ENCODE measurements at regions not wholly inside any gene's neighbourhood (a gene's known extent, or its start where the extent isn't known, plus 50 kb on each side); places are given as distances from the start of the nearest gene placed in this dataset.
"Not testable (repeated sequence)": the region's sequence is repeated elsewhere in the genome, so short reads cannot be mapped to it uniquely, and the experiment has no call there.

DNA sequence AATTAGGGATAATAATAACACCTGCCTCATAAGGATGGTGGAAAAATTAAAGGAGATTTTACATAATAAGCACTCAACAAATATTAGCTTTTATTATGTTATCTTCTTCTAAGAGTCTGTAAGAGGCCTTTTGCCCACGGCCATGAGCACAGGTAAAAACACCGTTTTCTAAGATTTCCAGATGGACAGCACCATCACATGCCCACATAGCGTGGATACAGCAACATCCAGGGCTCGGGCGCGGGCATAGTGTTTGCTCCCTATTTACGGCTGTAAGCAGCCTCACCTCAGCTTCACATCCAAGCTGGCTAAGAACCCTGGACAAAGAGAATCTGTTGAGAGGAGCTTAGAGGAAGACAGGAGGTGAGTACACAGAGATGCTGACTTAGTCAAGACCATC is 216.4 kb upstream of the IRF2BP2 start:
- H3K4me1 ChIP-seq (ENCODE audit: insufficient read depth, low read length) = no peaks in the 10 kb centered on the region

DNA sequence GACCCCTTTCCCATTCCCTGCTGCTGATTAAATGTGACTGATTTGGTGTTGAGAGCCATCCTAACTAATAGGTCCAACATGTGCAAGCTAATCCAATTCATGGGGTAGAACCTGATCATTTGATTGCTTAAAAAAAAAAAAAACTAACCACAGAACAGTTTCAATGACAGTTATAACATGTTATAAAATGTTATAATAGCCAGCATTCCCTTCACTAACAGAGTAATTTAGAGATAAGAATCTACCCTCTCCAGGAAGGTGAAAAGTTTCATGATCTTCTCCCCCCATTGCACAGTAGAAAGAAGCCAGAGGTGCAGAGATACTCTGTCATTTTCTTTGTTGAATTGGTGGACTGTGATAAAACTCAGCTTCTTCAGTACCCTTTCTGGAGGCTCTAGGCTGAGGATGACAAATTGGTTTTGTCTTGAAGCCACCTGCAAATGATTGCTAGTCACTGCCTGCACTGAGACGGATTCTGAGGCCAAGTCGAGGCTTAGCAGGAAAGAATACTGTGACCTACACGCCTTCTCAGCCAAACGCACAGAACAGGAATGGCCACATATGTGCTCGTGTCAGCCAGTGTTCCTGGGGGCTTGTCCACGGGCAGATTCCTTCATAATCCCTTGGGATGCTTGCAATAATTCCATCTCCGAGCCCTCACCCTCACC is 215.7 kb upstream of the IRF2BP2 start:
- Histone ChIP-seq H3K4me1 (ENCODE audit: insufficient read depth, low read length) (no peaks in the 10 kb centered on the region), H3K36me3 (ENCODE audit: insufficient read depth, low read length) (no peaks in the 10 kb centered on the region), H3K9ac (ENCODE audit: low read depth, low read length) (no peak overlapping the region), H3K9me3 (ENCODE audit: control insufficient read depth, insufficient read depth, low read length) (no peaks in the 10 kb centered on the region)

More for the DNA sequence above, 216.4 kb upstream of the IRF2BP2 start:
- H3K36me3 ChIP-seq (ENCODE audit: insufficient read depth, low read length) = no peaks in the 10 kb centered on the region
- no peak overlapping the region for H3K9ac ChIP-seq (ENCODE audit: low read depth, low read length)
- H3K9me3 ChIP-seq (ENCODE audit: control insufficient read depth, insufficient read depth, low read length) = no peaks in the 10 kb centered on the region

DNA sequence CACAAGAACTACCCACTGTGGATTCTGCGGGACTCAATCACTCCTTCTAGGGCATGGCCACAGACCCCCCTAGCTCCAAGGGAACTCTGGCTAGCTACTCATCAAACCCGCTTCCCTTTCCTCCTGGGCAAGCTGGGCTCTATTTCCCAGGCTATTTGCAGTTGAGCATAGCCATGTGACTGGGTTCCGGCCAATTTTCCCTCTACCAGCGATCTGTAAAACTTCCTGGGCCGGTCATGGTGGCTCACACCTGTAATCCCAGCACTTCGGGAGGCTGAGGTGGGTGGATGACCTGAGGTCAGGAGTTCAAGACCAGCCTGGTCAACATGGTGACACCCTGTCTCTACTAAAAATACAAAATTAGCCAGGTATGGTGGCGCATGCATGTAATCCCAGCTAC is 214.9 kb upstream of the IRF2BP2 start:
- not testable (repeated sequence) for H3K9ac ChIP-seq (ENCODE audit: low read depth, low read length); H3K4me1 ChIP-seq (ENCODE audit: insufficient read depth, low read length); H3K9me3 ChIP-seq (ENCODE audit: control insufficient read depth, insufficient read depth, low read length); H3K36me3 ChIP-seq (ENCODE audit: insufficient read depth, low read length)

DNA sequence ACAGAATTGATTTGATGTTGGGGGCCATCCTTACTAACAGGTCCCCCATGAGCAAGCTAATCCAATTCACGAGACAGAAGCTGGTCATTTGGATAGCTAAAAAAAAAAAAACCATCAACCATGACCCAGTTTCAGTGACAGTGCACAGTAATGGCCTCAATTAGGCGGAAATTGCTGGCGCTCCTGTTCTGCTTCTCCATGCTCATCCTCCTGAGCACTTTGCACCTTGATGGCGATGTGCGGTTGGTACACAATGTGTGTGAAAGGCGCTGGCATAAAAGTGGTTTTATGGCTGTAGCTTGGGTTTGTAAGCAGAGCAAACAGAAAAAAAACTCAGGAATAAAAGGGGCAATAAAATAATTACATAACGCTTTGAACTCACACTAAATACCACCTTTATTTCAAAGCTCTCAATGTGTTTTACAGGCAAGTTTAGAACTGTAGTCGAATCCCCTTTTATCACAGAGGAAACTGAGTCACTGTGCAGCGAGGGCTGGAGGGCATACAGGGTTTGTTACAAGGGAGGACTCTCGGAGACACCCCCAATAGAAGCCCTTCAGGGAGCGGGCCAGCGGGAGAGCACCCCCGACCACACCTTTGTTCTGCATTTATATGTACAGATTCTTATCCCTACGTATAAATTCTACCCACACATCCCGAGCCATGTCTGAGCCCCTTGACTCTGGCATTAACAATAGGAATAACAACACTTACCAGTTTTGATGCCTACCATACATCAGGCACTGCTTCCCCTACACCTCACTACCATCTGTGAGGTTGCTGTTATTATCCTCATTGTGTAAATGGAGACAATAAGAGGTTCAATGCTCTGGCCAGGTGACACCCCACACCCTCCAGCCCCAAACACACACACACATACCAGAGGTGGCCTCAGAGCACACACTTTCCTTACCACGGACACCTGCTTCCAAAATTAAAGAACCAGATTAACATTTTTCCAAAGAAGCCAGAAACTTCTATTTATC is 213.5 kb upstream of the IRF2BP2 start:
- Histone ChIP-seq H3K36me3 (ENCODE audit: insufficient read depth, low read length) (no peaks in the 10 kb centered on the region), H3K9ac (ENCODE audit: low read depth, low read length) (no peak overlapping the region), H3K9me3 (ENCODE audit: control insufficient read depth, insufficient read depth, low read length) (no peaks in the 10 kb centered on the region), H3K4me1 (ENCODE audit: insufficient read depth, low read length) (no peaks in the 10 kb centered on the region)

DNA sequence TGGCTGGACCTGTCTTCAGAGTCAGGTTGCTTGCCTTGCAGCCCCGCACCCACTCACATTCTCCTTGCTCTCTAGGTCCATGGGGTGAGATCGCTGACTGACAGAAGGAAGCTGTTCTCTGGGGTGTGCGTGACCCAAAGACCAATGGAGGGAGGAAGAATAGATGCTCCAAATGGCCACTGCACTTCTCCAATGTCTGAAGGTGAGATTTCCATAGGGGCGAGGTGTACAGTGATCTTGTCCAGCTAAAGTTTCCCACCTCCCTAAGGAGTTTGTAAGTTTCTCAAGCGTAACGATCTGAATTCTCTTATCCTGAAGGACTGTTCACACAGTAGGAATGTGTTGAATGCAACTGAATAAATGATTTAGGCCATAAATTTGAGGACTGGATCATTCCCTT is 211.9 kb upstream of the IRF2BP2 start:
- Histone ChIP-seq H3K36me3 (ENCODE audit: insufficient read depth, low read length) (no peaks in the 10 kb centered on the region), H3K9ac (ENCODE audit: low read depth, low read length) (no peak overlapping the region), H3K9me3 (ENCODE audit: control insufficient read depth, insufficient read depth, low read length) (no peaks in the 10 kb centered on the region), H3K4me1 (ENCODE audit: insufficient read depth, low read length) (no peaks in the 10 kb centered on the region)

DNA sequence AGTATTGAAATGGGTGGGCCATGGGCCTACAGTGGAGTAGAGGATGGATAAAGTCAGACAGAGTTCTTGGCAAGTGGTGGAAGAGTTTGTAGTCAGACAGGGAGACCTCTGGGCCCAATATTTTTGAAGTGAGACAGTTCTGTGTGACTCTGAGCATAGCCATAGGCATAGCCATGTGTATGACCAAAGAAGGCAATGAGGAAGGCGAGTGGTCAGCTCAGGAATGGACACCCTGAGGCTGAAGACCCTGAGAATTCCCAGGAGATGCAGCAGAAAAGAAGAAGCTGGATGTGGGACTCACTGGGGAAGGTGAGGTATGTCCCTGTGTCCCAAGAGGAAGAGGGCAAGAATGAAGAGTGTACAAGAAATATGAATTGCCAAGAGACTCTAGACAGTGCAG is 210.6 kb upstream of the IRF2BP2 start:
- no peaks in the 10 kb centered on the region for H3K9me3 ChIP-seq (ENCODE audit: control insufficient read depth, insufficient read depth, low read length)
- no peaks in the 10 kb centered on the region for H3K36me3 ChIP-seq (ENCODE audit: insufficient read depth, low read length)
- no peaks in the 10 kb centered on the region for H3K4me1 ChIP-seq (ENCODE audit: insufficient read depth, low read length)
- H3K9ac ChIP-seq (ENCODE audit: low read depth, low read length) = no peak overlapping the region

DNA sequence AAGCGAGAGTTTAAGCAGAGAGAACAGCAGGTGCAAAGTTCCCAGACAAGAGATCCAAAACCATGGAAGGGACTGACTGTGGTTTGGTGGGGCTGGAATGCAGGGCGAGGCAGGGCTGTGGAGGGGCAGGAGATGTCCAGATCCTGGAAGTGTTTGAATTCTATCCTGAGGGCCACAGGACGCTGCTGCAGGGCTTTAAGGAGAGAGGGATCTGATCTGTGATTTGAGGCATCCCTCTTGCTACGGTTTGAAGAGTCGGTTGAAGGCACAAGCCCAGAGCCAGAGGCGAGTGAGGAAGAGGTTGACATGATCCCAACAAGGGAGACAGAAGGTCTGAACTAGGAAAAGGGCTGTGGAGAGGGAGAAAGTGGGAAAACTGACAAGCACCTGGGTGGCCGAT is 209.9 kb upstream of the IRF2BP2 start:
- H3K4me1 ChIP-seq (ENCODE audit: insufficient read depth, low read length); H3K36me3 ChIP-seq (ENCODE audit: insufficient read depth, low read length); H3K9ac ChIP-seq (ENCODE audit: low read depth, low read length); H3K9me3 ChIP-seq (ENCODE audit: control insufficient read depth, insufficient read depth, low read length): not testable (repeated sequence)

DNA sequence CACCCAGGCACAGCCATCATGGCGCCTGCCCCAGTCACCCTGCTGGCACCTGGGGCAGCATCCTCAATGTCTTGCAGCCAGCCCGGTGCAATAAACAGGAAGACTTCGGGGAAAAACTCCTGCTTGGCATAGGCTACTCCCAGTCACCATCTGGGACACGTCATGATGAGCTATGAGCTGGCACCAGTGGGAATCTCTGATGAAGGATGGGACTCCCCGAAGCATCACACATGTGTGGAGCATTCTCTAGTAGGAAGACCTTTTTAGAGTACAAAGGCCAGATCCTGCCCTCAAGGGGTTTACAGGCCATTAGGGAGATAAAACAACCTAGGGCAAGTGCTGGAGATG is 208.0 kb upstream of the IRF2BP2 start:
- not testable (repeated sequence) for H3K4me1 ChIP-seq (ENCODE audit: insufficient read depth, low read length); H3K9me3 ChIP-seq (ENCODE audit: control insufficient read depth, insufficient read depth, low read length); H3K36me3 ChIP-seq (ENCODE audit: insufficient read depth, low read length); H3K9ac ChIP-seq (ENCODE audit: low read depth, low read length)

DNA sequence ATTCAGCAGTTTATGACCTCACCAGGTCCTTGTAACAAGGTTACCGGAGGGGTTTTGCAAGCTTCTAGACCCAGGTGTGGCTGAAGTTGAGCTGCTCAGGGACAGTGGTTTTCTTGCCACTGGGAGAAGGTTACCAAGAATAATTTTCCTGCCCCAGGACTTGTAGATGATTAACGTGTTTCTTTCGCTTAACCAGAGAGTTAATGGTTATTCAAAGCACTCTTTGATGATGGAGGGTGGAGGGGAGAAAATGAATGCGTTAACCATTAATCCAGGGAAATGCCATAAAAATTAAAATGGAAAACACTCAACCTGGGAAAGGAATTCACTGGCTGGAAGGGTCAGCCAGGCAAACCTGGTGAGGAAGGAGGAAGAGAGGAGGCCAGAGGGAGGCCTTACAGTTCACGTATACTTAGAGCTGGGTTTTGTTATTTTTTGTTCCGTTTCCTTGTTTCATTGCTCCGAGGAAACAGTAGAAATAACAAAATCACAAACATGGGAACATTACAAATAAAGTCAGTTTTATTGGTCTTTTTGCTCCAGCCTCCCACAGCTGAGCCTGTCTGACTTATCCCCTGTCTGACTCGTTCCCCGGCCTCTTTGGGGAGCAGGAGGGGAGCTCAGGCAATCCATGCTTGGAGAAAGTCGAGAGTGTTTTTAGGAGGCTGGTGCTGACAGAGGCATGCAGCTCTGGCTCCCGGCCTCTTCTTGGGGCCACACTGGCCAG is 207.5 kb upstream of the IRF2BP2 start:
- H3K9me3 ChIP-seq (ENCODE audit: control insufficient read depth, insufficient read depth, low read length); H3K9ac ChIP-seq (ENCODE audit: low read depth, low read length); H3K4me1 ChIP-seq (ENCODE audit: insufficient read depth, low read length); H3K36me3 ChIP-seq (ENCODE audit: insufficient read depth, low read length): not testable (repeated sequence)

DNA sequence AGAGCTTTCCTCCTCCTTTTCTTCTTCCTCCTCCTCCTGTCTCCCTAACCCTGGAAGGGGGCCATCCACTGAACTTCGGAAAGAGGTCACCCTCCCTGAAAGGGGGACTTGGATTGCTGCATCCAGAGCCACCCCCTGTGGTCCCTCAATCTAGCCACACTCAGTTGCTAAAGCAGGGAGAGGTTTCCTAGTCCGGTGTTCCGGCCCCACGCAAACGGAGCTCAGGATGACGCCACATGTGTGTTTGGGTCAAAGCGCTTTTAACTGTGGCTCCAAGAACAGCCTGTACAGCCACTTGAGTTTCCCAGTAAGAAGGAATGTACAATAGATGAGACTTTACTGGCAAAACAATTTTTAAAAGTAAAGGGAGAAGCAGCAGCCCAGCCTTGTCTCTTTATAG is 206.9 kb upstream of the IRF2BP2 start:
- not testable (repeated sequence) for H3K36me3 ChIP-seq (ENCODE audit: insufficient read depth, low read length); H3K9ac ChIP-seq (ENCODE audit: low read depth, low read length); H3K4me1 ChIP-seq (ENCODE audit: insufficient read depth, low read length); H3K9me3 ChIP-seq (ENCODE audit: control insufficient read depth, insufficient read depth, low read length)

DNA sequence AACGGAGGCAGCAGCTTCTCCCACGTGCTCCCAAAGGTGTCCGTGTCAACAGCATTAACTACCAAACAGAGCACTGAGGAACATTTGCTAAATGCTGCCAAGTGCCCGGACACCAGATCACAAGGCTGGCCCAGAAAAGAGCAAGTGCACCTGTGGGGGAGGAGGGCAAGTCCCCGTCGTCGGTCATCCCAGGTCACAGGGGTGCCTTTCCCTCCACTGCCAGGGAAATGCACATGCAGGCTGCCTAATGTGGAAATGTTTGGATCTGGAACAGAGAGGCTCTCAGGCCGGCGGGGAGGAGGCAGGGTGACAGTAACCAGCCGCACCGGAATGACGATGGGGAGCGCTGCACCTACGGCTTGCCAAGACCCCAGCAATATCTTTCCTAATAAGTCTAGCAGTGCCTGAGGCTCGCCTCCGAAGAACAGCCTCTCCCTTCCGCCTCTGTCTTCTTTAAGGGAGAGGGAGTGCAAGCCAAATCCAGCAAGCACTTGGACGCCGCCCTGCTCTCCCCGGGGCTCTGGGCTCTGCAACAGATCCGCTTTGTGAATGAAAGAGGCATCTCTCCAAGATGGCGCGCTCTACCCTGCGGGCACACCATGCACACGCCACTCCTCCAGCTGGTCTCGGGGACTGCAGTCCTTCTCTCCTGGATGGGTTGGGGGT is 206.3 kb upstream of the IRF2BP2 start:
- not testable (repeated sequence) for H3K9me3 ChIP-seq (ENCODE audit: control insufficient read depth, insufficient read depth, low read length); H3K36me3 ChIP-seq (ENCODE audit: insufficient read depth, low read length); H3K9ac ChIP-seq (ENCODE audit: low read depth, low read length); H3K4me1 ChIP-seq (ENCODE audit: insufficient read depth, low read length)

DNA sequence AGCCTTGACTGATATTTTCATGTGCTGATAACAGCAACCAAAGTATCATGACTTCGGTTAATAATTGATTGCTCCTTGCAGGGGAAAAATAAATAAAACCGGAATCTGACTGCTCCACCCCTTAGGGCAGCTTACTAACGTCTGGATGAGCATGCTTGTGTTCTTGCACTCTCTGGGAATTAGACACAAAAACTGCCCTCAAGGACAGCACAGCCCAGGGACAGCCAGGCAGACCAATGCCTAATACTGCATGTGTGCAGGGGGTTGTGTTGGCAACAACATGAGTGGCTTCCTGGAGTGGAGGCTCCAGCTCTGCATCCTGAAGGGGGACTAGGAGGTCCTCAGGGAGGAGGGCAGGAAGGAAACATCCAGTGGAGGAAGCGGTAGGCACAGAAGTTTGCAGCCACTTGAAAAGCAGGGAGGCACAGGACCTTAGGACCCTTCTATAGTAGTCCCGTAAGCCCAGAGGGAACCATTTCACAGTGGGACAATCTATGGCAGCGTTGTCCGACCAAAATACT is 205.4 kb upstream of the IRF2BP2 start:
- H3K9ac ChIP-seq (ENCODE audit: low read depth, low read length); H3K36me3 ChIP-seq (ENCODE audit: insufficient read depth, low read length); H3K4me1 ChIP-seq (ENCODE audit: insufficient read depth, low read length); H3K9me3 ChIP-seq (ENCODE audit: control insufficient read depth, insufficient read depth, low read length): not testable (repeated sequence)

DNA sequence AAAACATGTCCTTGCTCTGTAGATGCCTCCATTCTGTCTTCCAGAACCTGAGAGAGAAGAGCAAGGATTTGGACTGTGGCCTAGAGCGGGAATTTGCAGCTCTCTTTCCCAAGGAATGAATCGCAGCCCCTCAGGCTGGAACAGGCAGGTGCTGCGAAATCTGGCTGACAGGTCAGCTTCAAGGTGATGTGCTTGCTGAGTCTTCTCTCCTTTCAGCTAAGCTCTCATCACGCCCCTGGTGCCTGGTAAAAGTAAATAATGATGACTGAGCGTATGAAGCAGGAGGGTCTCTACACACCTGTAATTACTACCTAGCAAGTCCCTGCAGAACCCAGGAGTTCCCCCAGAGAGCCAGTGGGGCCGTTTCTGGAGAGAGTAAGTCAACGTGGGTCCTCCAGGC is 204.3 kb upstream of the IRF2BP2 start:
- H3K4me1 ChIP-seq (ENCODE audit: insufficient read depth, low read length); H3K9me3 ChIP-seq (ENCODE audit: control insufficient read depth, insufficient read depth, low read length); H3K36me3 ChIP-seq (ENCODE audit: insufficient read depth, low read length); H3K9ac ChIP-seq (ENCODE audit: low read depth, low read length): not testable (repeated sequence)

DNA sequence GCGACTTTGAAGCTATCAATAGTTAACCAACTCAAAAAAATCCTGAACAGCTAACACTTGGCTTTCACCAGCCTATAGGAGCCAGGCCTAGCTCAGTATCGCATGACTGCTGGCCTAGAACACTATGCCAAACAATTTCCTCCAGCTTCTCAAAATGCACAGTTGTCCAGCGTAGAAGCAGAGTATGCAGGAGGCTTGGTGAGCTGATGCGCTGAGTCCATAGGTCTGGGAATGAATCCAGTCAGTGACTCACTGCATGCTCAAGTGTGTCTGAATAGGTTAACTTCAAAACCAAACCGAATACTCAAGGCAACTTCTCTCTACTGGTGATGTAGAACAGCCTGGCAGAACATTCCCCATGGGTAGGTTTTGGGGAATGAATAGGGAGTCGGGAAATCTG is 201.8 kb upstream of the IRF2BP2 start:
- not testable (repeated sequence) for H3K9me3 ChIP-seq (ENCODE audit: control insufficient read depth, insufficient read depth, low read length); H3K4me1 ChIP-seq (ENCODE audit: insufficient read depth, low read length); H3K36me3 ChIP-seq (ENCODE audit: insufficient read depth, low read length); H3K9ac ChIP-seq (ENCODE audit: low read depth, low read length)
